GM12892 (cell line): ENCODE measurements at regions not wholly inside any gene's neighbourhood (a gene's known extent, or its start where the extent isn't known, plus 50 kb on each side); places are given as distances from the start of the nearest gene placed in this dataset.

Experiments used
- POLR2AphosphoS5 ChIP-seq: IDR thresholded peaks from 2 replicates; pipeline ENCODE4 v1.6.1; 2011; ENCODE audit warnings: low read depth, low read length, control low read depth
- TAF1 ChIP-seq: IDR thresholded peaks from 2 replicates; pipeline ENCODE4 v1.6.1; 2011; ENCODE audit warnings: low read depth, mild to moderate bottlenecking, control low read depth, low read length, borderline replicate concordance

DNA sequence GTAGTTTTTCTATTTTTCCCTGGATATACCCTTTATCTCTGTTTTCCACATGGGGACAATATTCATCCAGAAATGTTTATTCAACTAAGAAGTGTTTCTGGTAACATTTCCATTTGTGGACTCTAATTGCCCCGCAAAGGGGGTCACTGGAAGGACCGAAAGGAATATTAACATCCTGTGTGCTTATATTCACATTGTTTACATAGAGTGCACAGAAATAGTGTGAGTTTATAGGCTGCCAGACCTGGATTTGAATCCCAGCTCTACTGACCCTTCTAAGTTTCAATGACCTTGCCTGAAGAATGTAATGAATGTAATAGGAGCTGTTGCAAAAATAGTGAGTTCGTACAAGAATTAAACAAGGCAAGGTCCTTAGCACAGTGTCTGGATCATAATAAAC, 152.9 kb upstream of the NCKAP5 start:
- TF ChIP-seq POLR2AphosphoS5 (no peak), TAF1 (no peak)
